Jurkat, Clone E6-1 (cell line): ENCODE measurements at regions not wholly inside any gene's neighbourhood (a gene's known extent, or its start where the extent isn't known, plus 50 kb on each side); places are given as distances from the start of the nearest gene placed in this dataset.
"Not testable (repeated sequence)": the region's sequence is repeated elsewhere in the genome, so short reads cannot be mapped to it uniquely, and the experiment has no call there.

Experiments used
- DNase-seq: peaks from one replicate; pipeline ENCODE4 v3.0.0-alpha.2; 2011; ENCODE audit warnings: low read depth, low spot score
- H3K4me3 ChIP-seq: 2 replicates; pipeline ENCODE4 v1.5.1; 2011; ENCODE audit warnings: mild to moderate bottlenecking, low read length, control low read depth, moderate library complexity

DNA sequence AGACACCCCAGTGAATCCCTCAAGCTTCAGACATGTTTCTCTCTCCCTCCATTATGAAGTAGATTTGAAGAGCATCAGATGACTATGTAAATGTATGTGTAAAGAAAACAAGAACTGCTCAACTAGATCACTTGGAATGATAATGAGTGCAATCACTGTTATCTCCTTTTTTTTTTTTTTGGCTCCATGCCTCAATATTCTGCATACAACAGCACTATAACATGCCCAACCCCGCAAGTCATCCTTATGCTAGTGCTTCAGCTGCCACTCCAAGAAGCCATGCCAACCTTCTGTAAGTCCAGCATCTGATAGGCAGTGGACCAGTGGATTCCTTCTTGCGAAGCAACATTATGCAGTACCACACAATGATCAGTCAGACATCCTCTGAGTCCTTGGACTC, 133.7 kb downstream of the TFPI2 start:
- no peak overlapping the region for H3K4me3 ChIP-seq
- no peak for DNase-seq

DNA sequence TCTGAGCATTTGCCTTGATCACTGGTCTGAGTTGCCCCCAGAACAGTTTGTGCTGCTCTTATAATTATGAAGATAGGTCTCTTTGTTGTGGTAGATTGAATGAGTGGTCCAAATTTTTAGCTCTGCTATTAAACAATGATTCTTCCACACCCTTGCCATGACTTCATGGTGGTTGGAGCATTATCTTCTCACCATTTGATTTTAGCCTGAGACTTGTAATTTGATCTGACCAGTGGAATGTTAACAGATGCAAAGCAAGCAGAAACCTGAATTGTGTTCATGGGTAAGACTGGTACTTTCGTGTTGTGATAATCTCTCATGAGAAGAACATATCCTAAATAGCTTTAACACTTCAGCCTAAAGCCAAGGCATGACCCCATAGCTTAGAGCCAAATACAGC, 139.1 kb downstream of the TFPI2 start:
- no peak overlapping the region for H3K4me3 ChIP-seq
- no peak for DNase-seq

DNA sequence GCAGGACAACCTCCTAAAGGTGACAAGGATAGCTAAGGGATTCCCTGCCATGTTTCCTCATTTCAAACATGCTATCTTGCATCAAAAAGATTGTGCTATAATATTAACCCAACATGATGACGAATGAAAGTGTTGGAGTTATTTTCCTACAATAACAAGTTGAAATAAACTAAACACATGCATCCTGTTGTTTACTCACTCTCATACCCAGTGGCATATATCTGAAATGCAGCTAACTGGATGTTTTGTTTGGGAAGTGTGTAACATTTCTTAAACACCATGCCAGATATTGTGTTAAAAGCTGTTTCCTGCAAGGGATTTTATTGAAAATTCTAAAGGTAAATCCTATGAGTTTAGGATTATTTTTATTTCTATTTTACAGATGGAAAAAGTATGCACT, 139.6 kb downstream of the TFPI2 start:
- no peak overlapping the region for H3K4me3 ChIP-seq
- DNase-seq = no peak

DNA sequence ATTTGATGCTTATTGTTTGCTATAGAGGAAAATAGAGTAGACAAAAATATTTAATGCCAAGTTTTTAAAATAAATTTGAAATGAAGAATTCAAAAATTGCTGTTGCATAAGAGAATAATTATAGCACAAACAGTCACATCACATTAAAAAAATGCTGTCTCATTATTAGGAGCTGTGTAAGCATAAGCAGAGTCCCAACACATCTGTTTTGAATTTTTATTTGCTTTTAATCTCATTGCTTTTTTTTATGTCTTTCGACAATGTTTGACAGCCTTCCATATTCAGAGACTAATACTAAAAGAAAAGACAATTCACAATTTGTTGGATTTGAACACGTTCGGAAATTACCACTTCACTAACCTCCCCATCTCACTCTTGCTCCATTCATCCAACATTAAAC, 143.5 kb downstream of the TFPI2 start:
- DNase-seq = no peak
- H3K4me3 ChIP-seq = no peak overlapping the region

DNA sequence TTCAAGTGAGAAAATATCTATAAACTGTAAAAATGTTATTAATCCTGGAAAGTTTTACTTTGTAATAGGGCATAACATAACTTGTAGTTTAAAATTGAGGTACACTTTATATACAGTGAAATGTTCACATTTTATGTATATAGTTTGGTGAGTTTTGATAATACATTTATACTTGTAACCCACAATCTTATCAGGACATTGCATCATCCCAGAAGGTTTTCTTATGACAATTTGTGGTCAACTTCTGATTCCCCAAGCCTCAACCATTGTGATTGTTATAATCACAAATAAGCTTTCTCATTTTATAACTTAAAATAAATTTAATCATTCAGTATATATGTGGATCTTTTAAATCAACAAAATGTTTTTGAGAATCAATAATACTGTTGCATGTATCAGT, 151.1 kb downstream of the TFPI2 start:
- no peak for DNase-seq
- H3K4me3 ChIP-seq = no peak overlapping the region

DNA sequence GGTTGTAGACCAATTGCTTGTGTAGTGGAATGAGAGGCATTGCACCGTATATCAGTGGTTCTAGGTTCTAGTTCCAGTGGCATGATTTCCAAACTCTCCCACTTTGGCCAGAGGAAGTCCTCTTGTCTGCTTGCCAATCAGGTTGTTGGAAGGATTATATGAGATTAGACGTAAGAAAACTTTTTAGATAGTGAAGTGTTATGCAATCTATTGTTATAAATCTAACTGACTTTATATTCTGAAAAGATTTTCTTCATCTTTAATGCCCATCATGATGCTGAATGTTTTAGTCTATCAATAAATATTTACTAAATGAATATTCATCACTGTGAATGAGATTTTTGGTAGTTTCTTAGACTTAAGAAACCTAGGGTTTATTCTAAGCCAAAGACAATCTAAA, 152.6 kb downstream of the TFPI2 start:
- no peak overlapping the region for H3K4me3 ChIP-seq

DNA sequence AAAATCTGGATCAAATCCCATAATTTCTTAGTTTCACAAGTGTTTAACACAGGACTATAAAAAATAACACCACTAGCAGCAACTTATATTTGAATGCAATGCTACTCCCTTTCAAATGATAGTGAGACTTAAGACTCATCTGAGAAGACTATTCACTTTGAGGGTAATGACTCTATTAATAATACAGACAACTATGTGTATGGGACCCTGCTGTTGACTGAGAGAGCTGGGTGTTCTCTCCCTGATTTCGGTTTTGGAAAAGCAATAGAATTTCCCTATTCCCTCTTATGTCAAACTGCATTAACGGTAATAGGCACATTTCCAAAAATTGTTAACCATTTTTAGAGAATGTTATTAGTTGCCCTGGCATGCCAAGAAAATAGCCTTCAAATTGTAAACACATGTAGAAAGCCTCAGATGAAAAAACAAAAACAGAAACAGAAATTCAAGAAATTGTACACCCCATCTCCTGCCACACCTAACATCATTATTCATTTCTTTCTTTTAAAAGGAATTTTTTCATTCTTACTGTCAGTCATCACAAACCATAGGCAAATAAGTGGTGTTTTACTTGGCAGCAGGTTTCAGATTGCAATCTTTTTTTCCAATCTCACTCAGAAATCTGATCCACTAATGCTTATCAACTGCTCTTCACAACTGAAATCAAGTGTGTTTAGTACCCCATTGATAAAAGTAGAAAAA, 153.7 kb downstream of the TFPI2 start:
- H3K4me3 ChIP-seq = no peak overlapping the region
- no peak for DNase-seq

More for the DNA sequence above, 152.6 kb downstream of the TFPI2 start:
- no peak for DNase-seq

DNA sequence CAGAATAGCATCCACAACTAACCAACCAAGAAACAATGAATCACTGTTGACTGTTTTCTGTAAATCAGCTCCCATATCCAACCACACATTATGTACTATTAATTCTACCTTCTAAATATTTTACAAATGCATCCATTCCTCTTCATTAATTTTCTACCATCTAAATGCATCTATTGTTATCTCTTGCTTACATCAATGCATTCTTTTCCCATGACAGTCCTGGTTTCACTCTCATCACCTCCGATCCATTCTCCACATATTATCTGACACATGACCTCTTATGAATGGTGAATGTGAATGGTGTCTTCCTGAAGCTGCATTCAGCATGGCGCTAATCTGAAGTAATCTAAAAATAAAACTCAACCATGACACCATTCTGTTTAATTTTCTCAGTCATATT, 153.8 kb upstream of the CALCR start:
- DNase-seq = no peak

DNA sequence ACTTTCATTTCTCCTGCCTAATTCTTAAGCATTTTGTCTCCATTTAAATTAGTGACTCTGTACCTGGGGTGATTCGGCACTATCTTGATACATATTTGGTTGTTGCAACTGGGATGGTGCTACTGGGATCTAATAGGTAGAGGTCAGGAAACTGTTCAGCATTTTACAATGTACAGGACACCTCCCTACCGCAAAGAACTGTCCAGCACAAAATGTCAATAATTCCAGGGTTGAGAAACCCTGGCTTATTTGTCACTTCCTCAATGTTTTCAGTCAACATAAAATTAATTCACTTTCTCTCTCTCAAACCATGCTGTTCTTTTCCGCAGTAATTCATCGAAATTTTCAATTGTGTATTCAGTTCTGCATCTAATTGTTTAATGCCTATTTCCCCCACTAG, 151.4 kb upstream of the CALCR start:
- H3K4me3 ChIP-seq = no peak overlapping the region
- DNase-seq = no peak

More for the DNA sequence above, 153.8 kb upstream of the CALCR start:
- no peak overlapping the region for H3K4me3 ChIP-seq

DNA sequence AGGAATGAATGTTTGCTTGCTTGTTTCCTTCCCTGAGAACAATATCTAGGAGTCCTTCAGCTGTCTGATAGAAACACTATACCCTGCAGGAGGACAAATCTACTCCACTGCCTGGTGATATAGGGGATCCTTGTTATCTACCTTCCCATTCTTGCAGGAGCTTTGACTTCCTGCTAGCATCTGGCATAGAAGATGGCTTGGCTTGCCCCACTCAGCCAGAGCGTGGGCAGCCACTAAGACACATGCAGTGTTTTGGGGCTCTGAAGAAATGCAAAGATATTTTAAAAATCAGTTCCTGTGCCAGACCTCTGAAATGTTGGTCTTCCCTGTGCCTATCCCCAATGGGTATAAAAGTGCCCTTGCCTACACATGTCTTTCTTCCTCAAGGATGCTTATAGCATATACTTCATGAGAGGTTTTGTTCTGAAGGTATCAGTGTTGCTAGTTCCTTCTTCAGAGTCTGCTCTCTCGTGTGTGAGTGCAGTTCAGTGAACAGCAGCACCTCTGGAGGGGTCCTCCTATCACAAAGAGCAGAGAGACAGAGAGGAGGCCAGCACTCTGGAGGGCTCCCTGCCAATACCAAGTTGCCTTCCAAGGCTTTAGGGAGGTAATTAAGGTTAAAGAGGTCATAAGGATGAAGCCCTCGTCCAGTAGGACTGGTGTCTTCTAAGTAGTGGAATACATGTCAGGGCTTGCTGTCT, 149.1 kb upstream of the CALCR start:
- H3K4me3 ChIP-seq = no peak overlapping the region
- DNase-seq = no peak

DNA sequence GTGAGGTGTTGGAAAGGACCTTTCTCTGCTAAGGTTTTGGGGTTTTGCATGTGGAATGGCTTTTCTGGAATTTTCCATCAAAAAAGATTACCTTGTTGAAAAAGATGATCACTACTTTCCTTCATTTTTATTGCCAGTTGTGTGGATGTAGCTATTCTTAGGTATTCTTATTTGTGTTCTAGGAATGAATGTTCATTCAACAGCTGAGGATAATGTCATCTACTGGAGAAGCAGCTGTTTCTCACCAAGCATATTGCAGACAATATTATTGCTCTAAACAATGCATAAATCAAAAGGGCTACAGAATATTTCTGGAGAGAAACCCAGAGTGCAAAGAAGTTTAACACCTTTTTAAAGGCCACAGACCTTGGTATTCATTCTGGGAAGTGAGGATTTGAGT, 145.6 kb upstream of the CALCR start:
- H3K4me3 ChIP-seq = no peak overlapping the region
- DNase-seq = no peak

DNA sequence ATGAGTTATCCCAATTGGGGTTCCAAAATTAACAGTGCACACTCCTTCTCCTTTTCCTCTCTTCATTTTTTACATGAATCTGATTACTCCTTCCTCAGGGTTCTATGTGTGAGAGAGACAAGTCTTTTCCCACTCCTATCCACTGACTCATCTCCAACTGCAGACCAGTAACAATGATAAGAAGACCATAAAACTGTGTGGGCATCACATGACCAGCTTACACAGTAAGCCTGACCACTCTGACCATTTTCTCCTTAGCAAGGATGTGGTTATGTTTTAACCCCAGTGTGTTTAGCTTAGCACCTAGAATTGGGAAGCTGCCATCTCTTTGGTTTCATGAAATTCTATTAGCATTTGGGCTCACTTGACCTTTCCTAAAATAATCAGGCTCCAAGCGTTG, 145.0 kb upstream of the CALCR start:
- DNase-seq = no peak
- no peak overlapping the region for H3K4me3 ChIP-seq

DNA sequence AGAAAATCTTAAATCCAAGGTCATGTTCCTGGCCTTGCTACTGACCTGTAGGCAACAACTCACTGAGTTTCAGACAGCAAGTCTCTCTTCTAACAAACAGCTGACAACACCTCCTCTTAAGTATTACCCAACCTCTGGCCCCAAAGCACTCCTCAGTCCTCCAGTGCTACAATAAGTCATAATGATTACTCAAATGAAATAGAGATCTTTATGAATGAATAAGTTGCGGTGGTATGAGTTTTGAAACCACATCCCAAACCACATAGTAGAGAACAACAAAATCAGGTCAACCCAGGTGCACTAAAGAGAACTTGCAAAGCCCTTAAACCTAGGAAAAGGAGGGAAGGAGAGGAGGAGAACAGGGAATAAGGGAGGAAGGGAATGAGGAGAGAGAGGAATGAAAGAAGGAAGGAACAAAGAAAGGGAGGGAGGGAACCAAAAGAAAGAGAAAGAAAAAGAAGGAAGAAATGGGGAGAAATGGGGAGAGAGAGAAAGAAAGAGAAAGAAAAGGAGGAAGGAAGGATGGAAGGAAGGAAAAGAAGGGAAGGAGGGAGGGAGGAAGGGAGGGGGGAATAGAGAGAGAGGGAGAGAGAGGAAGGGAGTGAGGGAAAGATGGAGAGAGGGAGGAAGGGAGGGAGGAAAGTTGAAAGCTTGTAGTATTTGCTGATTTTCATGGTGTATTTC, 142.8 kb upstream of the CALCR start:
- DNase-seq = no peak

DNA sequence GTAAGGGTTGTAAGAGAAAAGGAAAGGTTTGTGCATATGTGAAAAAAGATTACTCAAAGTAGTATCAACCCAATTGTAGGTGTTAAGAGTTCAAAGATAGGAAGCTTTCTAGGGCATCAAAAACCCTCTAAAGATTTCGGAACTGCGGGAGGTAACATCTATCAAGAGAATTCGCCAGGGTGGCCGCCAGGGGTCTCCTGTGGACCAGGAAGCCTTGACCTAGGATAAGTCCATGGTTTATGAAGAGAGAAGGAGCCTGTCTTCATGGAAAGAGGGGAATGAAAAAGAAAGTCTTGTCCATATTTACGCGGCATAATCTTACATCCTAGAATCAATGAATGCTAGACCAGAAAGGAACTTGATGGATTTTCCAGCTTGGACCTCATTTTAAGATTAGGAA, 140.7 kb upstream of the CALCR start:
- DNase-seq = peak; percentile 25
- H3K4me3 ChIP-seq = no peak overlapping the region

More for the DNA sequence above, 142.8 kb upstream of the CALCR start:
- H3K4me3 ChIP-seq = no peak overlapping the region

DNA sequence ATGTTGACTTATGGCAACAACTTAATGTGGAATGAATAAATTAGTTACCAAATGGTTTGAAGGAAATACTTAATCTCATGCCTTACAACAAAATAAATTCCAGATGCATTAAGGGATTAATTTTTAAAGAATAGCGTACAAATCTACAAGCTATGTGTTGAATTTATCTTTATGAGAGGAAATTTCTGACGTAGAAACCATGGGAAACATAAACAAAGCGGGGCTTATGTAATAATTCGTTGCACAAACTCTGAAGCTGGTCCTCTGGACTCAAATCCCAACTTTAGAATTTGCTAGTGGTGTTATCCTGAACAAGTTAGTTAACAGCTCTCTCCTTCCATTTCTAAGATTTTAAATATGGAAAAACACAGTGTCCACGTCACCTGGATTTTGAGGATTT, 137.4 kb upstream of the CALCR start:
- H3K4me3 ChIP-seq = no peak overlapping the region
- DNase-seq = no peak

DNA sequence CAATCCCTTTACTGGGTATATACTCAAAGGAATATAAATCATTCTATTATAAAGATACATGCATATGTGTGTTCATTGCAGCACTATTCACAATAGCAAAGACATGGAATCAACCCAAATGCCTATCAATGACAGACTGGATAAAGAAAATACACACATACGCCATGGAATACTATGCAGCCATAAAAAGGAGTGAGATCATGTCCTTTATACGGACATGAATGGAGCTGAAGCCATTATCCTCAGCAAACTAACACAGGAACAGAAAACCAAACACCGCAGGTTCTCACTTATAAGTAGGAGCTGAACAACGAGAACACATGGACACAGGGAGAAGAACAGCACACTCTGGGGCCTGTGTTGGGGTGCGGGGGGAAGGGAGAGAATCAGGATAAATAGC, 133.7 kb upstream of the CALCR start:
- H3K4me3 ChIP-seq, DNase-seq: not testable (repeated sequence)

DNA sequence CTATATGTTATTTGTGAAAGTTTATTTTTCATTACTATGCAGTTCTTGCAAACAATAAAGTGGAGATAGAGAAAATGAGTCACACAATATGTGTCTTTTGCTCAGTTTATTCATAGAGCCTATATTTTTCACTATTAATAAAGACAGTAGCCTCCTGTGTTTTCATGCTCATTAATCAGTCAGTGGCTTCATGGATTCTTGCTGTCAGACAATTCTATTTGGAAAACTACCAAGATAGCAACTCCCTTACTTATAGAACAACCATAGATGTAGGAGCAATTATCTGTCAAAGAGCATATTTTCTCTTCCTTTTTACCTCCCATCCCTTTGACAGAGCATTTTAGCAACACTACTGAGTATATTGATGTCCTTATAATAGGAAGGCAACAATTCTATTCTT, 132.7 kb upstream of the CALCR start:
- DNase-seq = no peak
- no peak overlapping the region for H3K4me3 ChIP-seq

DNA sequence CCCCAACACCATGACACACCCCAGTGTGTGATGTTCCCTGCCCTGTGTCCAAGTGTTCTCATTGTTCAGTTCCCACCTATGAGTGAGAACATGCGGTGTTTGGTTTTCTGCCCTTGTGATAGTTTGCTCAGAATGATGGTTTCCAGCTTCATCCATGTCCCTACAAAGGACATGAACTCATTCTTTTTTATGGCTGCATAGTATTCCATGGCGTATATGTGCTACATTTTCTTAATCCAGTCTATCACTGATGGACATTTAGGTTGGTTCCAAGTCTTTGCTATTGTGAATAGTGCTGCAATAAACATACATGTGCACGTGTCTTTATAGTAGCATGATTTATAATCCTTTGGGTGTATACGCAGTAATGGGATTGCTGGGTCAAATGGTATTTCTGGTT, 131.6 kb upstream of the CALCR start:
- not testable (repeated sequence) for H3K4me3 ChIP-seq, DNase-seq

DNA sequence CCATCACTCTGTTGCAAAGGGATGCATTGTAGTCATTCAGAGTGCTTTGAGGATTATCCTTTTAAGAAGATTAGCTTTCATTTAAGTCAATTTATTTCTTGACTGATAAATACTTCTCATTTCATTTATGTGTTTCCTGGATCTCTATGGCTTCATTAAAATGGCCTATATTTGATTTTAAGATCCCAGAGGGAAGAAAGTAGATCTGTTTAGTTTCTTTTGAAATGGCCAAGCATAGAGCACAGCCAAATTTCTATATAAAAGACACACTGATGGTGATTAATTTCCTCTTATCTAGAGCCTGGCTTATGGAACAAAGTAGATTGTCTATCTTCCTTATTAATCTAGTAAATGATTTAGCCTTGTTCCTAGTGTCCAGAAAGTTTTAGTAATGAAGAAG, 129.7 kb upstream of the CALCR start:
- no peak overlapping the region for H3K4me3 ChIP-seq
- DNase-seq = no peak

DNA sequence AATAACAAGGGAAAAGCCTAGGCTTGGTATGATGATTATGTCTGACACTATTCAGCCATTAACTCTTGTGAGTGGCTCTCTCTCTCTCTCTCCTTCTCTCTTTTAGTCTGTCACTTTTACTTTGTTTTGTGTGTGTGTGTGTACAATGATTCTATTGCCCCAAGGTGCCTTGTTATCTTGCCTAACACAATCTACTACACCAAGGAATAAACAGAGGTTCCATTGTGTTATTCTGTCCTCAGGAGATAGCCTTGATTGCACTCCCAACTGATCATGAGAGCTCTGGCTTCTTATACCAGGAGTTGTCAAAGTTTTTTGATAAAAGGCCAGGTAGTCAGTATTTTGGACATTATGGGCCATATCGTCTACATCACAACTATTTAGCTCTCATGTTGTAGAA, 123.4 kb upstream of the CALCR start:
- DNase-seq = no peak

More for the DNA sequence above, 123.4 kb upstream of the CALCR start:
- H3K4me3 ChIP-seq = no peak overlapping the region
